ENCODE measurements at regions not wholly inside any gene's neighbourhood (a gene's known extent, or its start where the extent isn't known, plus 50 kb on each side); places are given as distances from the start of the nearest gene placed in this dataset.
"Not testable (repeated sequence)": the region's sequence is repeated elsewhere in the genome, so short reads cannot be mapped to it uniquely, and the experiment has no call there.

GRCh38 chr22:27106985-27107384 lies 449.6 kb downstream of the MIAT start:
- peaks cover 17% of the 10 kb centered on the region for H3K27me3 Mint-ChIP-seq
- no peak overlapping the region for H3K4me3 Mint-ChIP-seq
- no peak overlapping the region for H3K27ac Mint-ChIP-seq
- H3K4me1 Mint-ChIP-seq (ENCODE audit: low read depth) = no peaks in the 10 kb centered on the region
- peaks cover 4% of the 10 kb centered on the region for H3K9me3 Mint-ChIP-seq
- DNase-seq = no peak
- H3K36me3 Mint-ChIP-seq (ENCODE audit: low read depth) = no peaks in the 10 kb centered on the region

DNA sequence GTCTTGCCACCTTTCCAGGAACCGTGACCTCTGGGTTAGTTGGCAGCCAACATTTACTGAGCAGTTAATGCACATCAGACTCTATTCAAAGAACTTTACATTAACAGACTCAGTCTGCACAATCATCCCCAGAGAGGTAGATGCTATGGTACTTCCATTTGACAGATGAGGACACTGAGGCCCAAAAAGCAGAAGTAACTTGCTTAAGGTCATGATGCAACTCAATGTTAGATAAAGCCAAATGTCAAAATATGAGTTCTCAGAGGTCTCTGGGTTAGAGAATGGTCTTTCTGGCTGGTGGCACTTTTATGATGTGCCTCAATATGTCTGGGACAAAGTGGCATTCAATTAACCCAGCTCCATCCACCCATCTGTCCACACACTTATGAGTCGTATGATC lies 450.0 kb downstream of the MIAT start:
- peaks cover 18% of the 10 kb centered on the region for H3K27me3 Mint-ChIP-seq
- no peak overlapping the region for H3K4me3 Mint-ChIP-seq
- DNase-seq = no peak
- peaks cover 4% of the 10 kb centered on the region for H3K9me3 Mint-ChIP-seq
- H3K4me1 Mint-ChIP-seq (ENCODE audit: low read depth) = no peaks in the 10 kb centered on the region
- no peak overlapping the region for H3K27ac Mint-ChIP-seq
- no peaks in the 10 kb centered on the region for H3K36me3 Mint-ChIP-seq (ENCODE audit: low read depth)

- no peak for DNase-seq
- Mint-ChIP-seq H3K4me1 (ENCODE audit: low read depth) (no peaks in the 10 kb centered on the region), H3K36me3 (ENCODE audit: low read depth) (no peaks in the 10 kb centered on the region), H3K9me3 (peaks cover 4% of the 10 kb centered on the region), H3K27me3 (peaks cover 18% of the 10 kb centered on the region), H3K4me3 (no peak overlapping the region), H3K27ac (no peak overlapping the region)
Measured at GRCh38 chr22:27107824-27108223, 450.4 kb downstream of the MIAT start.

DNA sequence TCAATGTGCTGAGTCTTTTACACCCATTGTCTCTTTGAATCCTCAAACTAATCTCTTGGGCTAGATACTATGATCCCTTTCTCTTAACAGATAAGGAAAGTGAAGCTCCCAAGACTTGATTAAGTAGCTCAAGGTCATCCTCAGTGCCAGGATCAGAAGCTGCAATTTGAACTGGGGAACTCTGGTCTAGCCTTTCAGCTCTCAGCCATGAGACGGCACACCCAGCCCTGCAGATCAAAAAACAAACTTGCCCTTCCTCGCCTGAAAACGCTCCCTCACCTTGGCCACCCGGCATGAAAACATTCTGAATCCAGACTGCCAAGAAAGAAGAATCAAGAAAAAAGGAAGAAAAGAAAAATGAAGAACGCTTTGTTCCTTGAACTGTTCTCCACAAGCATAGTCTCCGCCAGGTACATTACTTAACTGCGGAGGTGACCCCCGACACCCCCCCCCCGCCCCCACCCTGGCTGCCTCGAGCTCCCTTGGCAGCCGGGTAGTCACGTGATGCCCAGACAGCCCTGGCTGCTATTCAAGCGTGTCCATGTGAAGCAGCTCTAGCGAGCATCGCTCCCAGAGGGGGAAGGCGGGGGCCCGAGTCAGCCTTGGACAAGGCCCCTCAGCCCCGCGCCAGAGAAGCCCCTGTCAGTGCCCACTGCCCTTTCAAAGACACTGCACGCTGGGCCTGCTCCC lies 451.2 kb downstream of the MIAT start:
- DNase-seq = no peak
- H3K4me3 Mint-ChIP-seq = no peak overlapping the region
- peaks cover 17% of the 10 kb centered on the region for H3K27me3 Mint-ChIP-seq
- peaks cover 4% of the 10 kb centered on the region for H3K9me3 Mint-ChIP-seq
- H3K4me1 Mint-ChIP-seq (ENCODE audit: low read depth) = no peaks in the 10 kb centered on the region
- no peak overlapping the region for H3K27ac Mint-ChIP-seq
- H3K36me3 Mint-ChIP-seq (ENCODE audit: low read depth) = no peaks in the 10 kb centered on the region

DNA sequence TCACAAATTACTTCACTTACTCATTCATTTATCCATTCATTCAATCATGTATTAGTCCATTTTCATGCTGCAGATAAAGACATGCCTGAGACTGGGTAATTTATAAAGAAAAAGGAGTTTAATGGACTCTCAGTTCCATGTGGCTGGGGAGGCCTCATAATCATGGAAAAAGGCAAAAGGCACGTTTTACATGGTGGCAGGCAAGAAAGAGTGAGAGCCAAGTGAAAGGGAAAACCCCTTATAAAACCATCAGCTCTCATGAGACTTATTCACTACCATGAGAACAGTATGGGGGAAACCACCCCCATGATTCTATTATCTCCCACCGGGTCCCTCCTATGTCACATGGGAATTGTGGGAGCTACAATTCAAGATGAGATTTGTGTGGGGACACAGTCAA lies 452.0 kb downstream of the MIAT start:
- H3K36me3 Mint-ChIP-seq (ENCODE audit: low read depth); H3K4me3 Mint-ChIP-seq; H3K27ac Mint-ChIP-seq; H3K4me1 Mint-ChIP-seq (ENCODE audit: low read depth); DNase-seq; H3K9me3 Mint-ChIP-seq: not testable (repeated sequence)
- peaks cover 17% of the 10 kb centered on the region for H3K27me3 Mint-ChIP-seq

DNA sequence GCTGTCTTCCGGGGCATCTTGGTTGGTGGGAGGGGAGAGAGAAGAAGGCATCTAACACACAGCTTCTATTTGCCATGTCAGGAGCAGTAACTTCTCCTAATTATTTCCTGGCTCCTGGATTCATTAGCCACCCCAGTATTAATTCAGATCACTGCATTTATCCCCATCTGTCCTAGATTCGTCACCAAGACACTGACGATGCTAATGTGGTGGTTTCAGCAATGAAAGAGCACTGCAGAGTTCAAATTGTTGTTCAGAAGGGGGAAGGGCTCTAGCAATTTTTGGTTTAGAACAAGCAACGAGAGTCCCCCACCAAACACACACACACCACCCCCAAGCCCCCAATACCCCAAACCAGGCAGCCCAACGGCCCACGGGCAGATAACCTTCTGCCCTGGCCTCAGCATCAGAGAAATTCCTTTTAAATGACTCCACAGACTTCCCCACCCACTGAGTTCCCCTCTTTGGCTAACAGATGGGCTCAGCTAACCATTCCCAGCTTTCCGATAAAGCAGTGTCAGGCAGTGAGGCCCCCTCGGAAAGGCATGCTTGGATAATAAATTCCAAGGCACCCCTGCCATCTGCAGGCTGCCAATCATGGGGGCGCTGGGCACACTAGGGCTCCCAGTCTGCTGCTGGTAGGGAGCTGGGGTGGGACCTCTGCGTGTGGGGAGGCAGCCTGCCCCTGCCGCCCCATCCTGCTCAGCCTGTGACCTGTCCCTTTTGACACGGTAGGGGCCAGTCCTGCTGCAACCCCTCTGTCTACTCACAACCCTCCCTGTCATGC lies 453.5 kb downstream of the MIAT start:
- Mint-ChIP-seq H3K36me3 (ENCODE audit: low read depth) (no peaks in the 10 kb centered on the region), H3K27me3 (peaks cover 14% of the 10 kb centered on the region), H3K4me1 (ENCODE audit: low read depth) (no peaks in the 10 kb centered on the region), H3K4me3 (no peak overlapping the region), H3K9me3 (peaks cover 4% of the 10 kb centered on the region), H3K27ac (no peak overlapping the region)
- DNase-seq = no peak

DNA sequence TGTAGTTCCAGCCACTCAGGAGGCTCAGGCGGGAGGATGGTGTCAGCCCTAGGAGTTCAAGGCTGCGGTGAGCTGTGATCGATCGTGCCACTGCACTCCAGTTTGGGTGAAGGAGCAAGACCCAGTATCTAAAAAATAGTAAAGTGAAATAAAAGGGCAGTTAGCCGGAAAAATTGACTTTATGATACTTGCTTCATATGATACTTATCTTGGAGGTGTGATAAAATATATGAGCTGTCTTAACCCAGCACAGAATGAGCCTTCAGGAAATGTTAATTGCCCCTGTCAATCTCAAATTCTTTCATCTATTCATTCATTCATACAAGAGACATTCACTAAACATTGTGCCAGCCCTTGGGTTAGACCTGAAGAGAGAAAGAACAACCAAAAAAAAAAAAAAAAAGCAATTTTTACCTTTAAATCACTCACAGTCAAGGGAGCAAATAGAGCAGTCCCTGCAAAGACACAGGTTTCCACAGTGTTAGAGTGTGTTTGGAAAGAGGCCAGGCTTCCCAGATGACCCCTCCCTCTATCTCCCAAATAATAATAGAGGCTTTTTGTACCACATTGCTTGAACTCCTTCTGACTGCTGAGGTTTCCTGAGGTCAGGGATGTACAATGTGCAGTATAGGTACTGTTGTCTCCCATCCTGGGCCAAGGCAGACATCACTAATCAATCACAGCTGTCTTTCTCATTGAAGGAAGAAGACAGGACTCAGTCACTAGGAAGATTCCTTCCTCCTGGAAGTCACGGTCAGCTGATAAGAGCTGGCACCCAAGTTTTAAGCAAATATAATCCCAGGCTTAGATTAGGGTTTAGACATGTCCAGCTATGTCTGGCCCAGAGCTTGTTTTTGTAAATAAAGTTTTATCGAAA lies 454.6 kb downstream of the MIAT start:
- H3K4me1 Mint-ChIP-seq (ENCODE audit: low read depth) = no peaks in the 10 kb centered on the region
- DNase-seq = no peak
- peaks cover 4% of the 10 kb centered on the region for H3K9me3 Mint-ChIP-seq
- H3K36me3 Mint-ChIP-seq (ENCODE audit: low read depth) = no peaks in the 10 kb centered on the region
- H3K27ac Mint-ChIP-seq = no peak overlapping the region
- H3K4me3 Mint-ChIP-seq = no peak overlapping the region
- H3K27me3 Mint-ChIP-seq = peaks cover 14% of the 10 kb centered on the region

- DNase-seq = no peak
- Mint-ChIP-seq H3K9me3 (peaks cover 4% of the 10 kb centered on the region), H3K4me3 (no peak overlapping the region)
Measured at GRCh38 chr22:27113211-27113635, 455.8 kb downstream of the MIAT start.

DNA sequence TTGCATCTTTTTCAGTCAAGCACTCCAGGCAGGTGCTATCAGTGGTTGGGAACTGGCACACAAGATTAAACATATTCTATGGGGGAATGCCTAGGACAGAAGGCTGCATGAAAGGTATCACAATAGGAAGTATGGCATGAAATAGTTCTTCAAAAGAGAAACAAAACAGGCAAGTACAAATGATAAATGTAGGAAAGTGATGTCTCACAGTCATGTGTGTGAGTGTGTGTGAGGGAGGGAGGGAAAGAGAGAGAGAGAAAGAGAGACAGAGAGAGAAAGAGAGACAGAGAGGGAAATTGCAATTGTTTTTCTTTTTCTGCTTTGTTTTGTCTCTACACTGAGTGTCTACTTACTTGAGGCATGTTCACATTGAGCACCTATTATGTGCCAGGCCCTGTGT lies 456.3 kb downstream of the MIAT start:
- Mint-ChIP-seq H3K4me3 (no peak overlapping the region), H3K36me3 (ENCODE audit: low read depth) (no peaks in the 10 kb centered on the region), H3K4me1 (ENCODE audit: low read depth) (no peaks in the 10 kb centered on the region), H3K9me3 (peaks cover 4% of the 10 kb centered on the region), H3K27ac (no peak overlapping the region), H3K27me3 (peaks cover 14% of the 10 kb centered on the region)
- no peak for DNase-seq

More at GRCh38 chr22:27113211-27113635, 455.8 kb downstream of the MIAT start:
- no peaks in the 10 kb centered on the region for H3K4me1 Mint-ChIP-seq (ENCODE audit: low read depth)
- no peaks in the 10 kb centered on the region for H3K36me3 Mint-ChIP-seq (ENCODE audit: low read depth)
- no peak overlapping the region for H3K27ac Mint-ChIP-seq
- H3K27me3 Mint-ChIP-seq = peaks cover 14% of the 10 kb centered on the region

GRCh38 chr22:27114186-27114585 lies 456.8 kb downstream of the MIAT start:
- Mint-ChIP-seq H3K36me3 (ENCODE audit: low read depth) (no peaks in the 10 kb centered on the region), H3K4me3 (no peak overlapping the region), H3K9me3 (peaks cover 3% of the 10 kb centered on the region), H3K27ac (no peak overlapping the region), H3K4me1 (ENCODE audit: low read depth) (no peaks in the 10 kb centered on the region), H3K27me3 (peaks cover 12% of the 10 kb centered on the region)
- DNase-seq = no peak

- Mint-ChIP-seq H3K27me3 (peaks cover 11% of the 10 kb centered on the region), H3K4me1 (ENCODE audit: low read depth) (no peaks in the 10 kb centered on the region), H3K36me3 (ENCODE audit: low read depth) (no peaks in the 10 kb centered on the region), H3K4me3 (no peak overlapping the region), H3K27ac (no peak overlapping the region), H3K9me3 (no peaks in the 10 kb centered on the region)
- DNase-seq = no peak
Measured at GRCh38 chr22:27115410-27115809, 458.0 kb downstream of the MIAT start.

- peaks cover 8% of the 10 kb centered on the region for H3K27me3 Mint-ChIP-seq
- no peaks in the 10 kb centered on the region for H3K9me3 Mint-ChIP-seq
- H3K27ac Mint-ChIP-seq = no peak overlapping the region
- H3K36me3 Mint-ChIP-seq (ENCODE audit: low read depth) = no peaks in the 10 kb centered on the region
- H3K4me1 Mint-ChIP-seq (ENCODE audit: low read depth) = no peaks in the 10 kb centered on the region
- no peak for DNase-seq
- H3K4me3 Mint-ChIP-seq = no peak overlapping the region
Measured at GRCh38 chr22:27115816-27116256, 458.4 kb downstream of the MIAT start.

DNA sequence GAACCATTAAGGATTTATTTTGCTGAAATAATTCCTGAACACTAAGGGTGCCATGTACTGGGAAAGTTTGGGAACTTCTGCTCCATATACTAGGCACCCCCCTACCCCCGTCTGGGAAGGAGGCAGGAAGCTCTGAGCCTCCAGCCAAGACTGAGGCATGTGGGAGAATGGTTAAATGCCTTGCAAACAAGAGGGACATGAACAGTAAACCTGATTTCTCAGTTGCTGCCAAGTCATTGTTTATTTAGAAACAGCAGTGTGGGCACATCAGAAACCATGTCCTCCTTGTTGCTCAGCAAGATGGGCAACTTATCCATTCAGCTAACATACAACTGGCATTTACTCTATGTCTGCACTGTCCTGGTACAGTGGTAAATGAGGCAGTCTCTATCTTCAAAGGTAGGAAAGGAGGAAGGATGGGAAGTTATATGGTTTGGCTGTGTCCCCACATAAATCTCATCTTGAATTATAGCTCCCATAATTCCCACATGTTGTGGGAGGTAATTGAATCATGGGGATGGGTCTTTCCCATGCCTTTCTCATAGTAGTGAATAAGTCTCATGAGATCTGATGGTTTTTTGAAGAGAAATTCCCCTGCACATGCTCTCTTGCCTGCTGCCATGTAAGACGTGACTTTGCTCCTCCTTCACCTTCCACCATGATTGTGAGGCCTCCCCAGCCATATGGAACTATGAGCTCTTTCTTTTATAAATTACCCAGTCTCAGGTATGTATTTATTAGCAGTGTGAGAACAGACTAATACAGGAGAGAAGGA lies 459.1 kb downstream of the MIAT start:
- Mint-ChIP-seq H3K4me1 (ENCODE audit: low read depth) (no peaks in the 10 kb centered on the region), H3K27ac (no peak overlapping the region), H3K36me3 (ENCODE audit: low read depth) (no peaks in the 10 kb centered on the region), H3K4me3 (no peak overlapping the region), H3K9me3 (no peaks in the 10 kb centered on the region), H3K27me3 (peaks cover 7% of the 10 kb centered on the region)
- DNase-seq = no peak

DNA sequence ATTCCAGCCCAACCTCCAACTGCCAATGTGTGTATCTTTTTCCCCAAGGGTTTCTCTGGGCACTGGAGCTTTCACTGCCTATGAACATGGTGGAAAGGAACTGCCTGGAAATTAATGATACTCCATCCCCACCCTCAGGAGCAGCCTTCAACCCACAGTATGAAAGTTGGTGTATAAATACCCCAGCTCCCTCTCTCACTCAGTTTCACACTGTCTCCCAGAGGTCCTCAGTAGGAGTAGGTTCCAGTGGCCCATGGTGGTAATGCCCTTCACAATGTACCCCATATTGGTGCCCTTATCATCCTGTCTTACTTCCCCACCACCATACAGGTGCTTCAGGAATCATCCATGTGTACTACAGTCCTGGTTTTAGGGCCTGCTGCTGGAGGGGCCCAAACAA lies 462.6 kb downstream of the MIAT start:
- H3K9me3 Mint-ChIP-seq = no peaks in the 10 kb centered on the region
- H3K4me3 Mint-ChIP-seq = no peak overlapping the region
- H3K36me3 Mint-ChIP-seq (ENCODE audit: low read depth) = no peaks in the 10 kb centered on the region
- H3K4me1 Mint-ChIP-seq (ENCODE audit: low read depth) = no peaks in the 10 kb centered on the region
- no peak overlapping the region for H3K27ac Mint-ChIP-seq
- peaks cover 14% of the 10 kb centered on the region for H3K27me3 Mint-ChIP-seq
- no peak for DNase-seq
